ENCODE measurements at regions not wholly inside any gene's neighbourhood (a gene's known extent, or its start where the extent isn't known, plus 50 kb on each side); places are given as distances from the start of the nearest gene placed in this dataset.
A peak's percentile ranks its signal among the peaks of the same experiment; 100 is the strongest.
"Not testable (repeated sequence)": the region's sequence is repeated elsewhere in the genome, so short reads cannot be mapped to it uniquely, and the experiment has no call there.

GRCh38 chr2:8126783-8127182, 555.1 kb upstream of the ID2 start:
- no peak overlapping the region for H3K4me3 ChIP-seq (ENCODE audit: low read depth, low read length)
- no peak for DNase-seq (ENCODE audit: low read depth)
- TF ChIP-seq, protein P1, sequence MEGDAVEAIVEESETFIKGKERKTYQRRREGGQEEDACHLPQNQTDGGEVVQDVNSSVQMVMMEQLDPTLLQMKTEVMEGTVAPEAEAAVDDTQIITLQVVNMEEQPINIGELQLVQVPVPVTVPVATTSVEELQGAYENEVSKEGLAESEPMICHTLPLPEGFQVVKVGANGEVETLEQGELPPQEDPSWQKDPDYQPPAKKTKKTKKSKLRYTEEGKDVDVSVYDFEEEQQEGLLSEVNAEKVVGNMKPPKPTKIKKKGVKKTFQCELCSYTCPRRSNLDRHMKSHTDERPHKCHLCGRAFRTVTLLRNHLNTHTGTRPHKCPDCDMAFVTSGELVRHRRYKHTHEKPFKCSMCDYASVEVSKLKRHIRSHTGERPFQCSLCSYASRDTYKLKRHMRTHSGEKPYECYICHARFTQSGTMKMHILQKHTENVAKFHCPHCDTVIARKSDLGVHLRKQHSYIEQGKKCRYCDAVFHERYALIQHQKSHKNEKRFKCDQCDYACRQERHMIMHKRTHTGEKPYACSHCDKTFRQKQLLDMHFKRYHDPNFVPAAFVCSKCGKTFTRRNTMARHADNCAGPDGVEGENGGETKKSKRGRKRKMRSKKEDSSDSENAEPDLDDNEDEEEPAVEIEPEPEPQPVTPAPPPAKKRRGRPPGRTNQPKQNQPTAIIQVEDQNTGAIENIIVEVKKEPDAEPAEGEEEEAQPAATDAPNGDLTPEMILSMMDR (IDR thresholded peaks at IDR 0.05; ENCODE audit: control insufficient read depth, extremely low read depth, insufficient read depth): no peak

GRCh38 chr2:8131423-8131822, 550.4 kb upstream of the ID2 start:
- not testable (repeated sequence) for H3K4me3 ChIP-seq (ENCODE audit: low read depth, low read length); DNase-seq (ENCODE audit: low read depth)

- no peak for DNase-seq (ENCODE audit: low read depth)
- TF ChIP-seq, protein P1 (IDR thresholded peaks at IDR 0.05; ENCODE audit: control insufficient read depth, extremely low read depth, insufficient read depth): no peak
- H3K4me3 ChIP-seq (ENCODE audit: low read depth, low read length): no peak overlapping the region
Measured at GRCh38 chr2:8132351-8132831, 549.5 kb upstream of the ID2 start.

- TF ChIP-seq, protein P1 (IDR thresholded peaks at IDR 0.05; ENCODE audit: control insufficient read depth, extremely low read depth, insufficient read depth): no peak
- no peak overlapping the region for H3K4me3 ChIP-seq (ENCODE audit: low read depth, low read length)
- DNase-seq (ENCODE audit: low read depth): no peak
Measured at GRCh38 chr2:8132879-8133278, 549.0 kb upstream of the ID2 start.

DNA sequence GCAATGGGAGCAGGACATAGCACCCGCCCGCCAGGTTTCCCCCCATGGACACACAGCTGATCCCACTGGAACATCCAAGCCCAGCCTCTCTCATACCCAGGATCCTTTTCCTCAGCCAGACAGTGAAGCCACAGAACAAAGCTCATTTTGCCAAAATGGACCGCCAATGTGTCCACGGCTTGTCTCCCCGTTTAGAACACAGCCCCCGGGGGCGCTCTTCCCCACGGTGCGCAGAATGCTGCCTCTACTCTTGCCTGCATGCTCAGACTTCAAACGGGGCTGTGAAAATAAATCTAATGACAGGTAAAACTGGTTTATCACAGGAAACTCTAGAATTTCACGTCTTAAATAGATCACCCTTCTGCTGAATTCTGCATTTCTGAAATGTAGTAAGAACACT, 548.5 kb upstream of the ID2 start:
- H3K4me3 ChIP-seq (ENCODE audit: low read depth, low read length): no peak overlapping the region
- DNase-seq (ENCODE audit: low read depth): no peak
- TF ChIP-seq, protein P1 (IDR thresholded peaks at IDR 0.05; ENCODE audit: control insufficient read depth, extremely low read depth, insufficient read depth): no peak

DNA sequence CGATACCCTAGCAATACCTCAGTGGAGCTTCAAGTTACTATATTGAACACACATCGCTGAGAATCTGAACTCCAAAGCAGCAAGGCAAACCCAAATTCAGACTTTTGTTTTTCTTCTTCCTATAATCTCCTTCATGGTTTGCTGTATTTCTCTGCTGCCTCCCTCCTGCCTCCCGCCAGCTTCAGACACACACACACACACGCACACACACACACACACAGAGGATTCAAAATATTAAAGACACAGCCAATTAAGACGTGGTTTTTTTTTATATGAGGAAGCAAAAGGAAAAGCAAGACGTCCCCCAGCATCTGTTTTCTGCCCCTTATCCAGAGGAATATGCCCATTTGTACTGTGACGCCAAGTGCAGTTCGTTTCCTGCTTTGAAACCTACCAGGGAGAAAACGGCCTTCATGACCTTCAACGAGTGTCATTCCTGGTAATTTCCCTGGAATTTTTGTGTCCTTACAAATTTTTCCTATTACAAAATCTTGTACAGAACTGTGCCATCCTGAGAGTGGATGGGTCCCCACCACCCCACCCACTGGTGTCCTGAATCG, 547.9 kb upstream of the ID2 start:
- no peak overlapping the region for H3K4me3 ChIP-seq (ENCODE audit: low read depth, low read length)
- TF ChIP-seq, protein P1 (IDR thresholded peaks at IDR 0.05; ENCODE audit: control insufficient read depth, extremely low read depth, insufficient read depth): no peak
- DNase-seq (ENCODE audit: low read depth): no peak

- DNase-seq (ENCODE audit: low read depth): peak; percentile 60
- TF ChIP-seq, protein P1 (IDR thresholded peaks at IDR 0.05; ENCODE audit: control insufficient read depth, extremely low read depth, insufficient read depth): no peak
- no peak overlapping the region for H3K4me3 ChIP-seq (ENCODE audit: low read depth, low read length)
Measured at GRCh38 chr2:8134473-8134932, 547.4 kb upstream of the ID2 start.
